WERI-Rb-1 (cell line): ENCODE measurements at regions not wholly inside any gene's neighbourhood (a gene's known extent, or its start where the extent isn't known, plus 50 kb on each side); places are given as distances from the start of the nearest gene placed in this dataset.

Experiments
- DNase-seq: peaks from one replicate; pipeline ENCODE4 v3.0.0-alpha.2; 2020
- H3K27ac ChIP-seq: fragments of 250-450 bp; sonication (Bioruptor Pico); 2 replicates; pipeline ENCODE4 v1.5.1; 2020; ENCODE audit warnings: mild to moderate bottlenecking, moderate library complexity
- H3K27me3 ChIP-seq: fragments of 250-450 bp; sonication (Bioruptor Pico); 2 replicates; pipeline ENCODE4 v1.5.1; 2021; ENCODE audit warnings: mild to moderate bottlenecking, low read depth, moderate library complexity; ENCODE audit not compliant: insufficient read depth, severe bottlenecking
- H3K36me3 ChIP-seq: fragments of 250-450 bp; sonication (Bioruptor Pico); 2 replicates; pipeline ENCODE4 v1.5.1; 2020; ENCODE audit warnings: mild to moderate bottlenecking, moderate library complexity
- H3K4me3 ChIP-seq: 2 replicates; pipeline ENCODE4 v1.5.1; 2011; ENCODE audit warnings: low read depth, mild to moderate bottlenecking, control low read depth, low read length
- H3K9me3 ChIP-seq: fragments of 250-450 bp; sonication (Bioruptor Pico); 2 replicates; pipeline ENCODE4 v1.5.1; 2021; ENCODE audit warnings: mild to moderate bottlenecking, moderate library complexity; ENCODE audit not compliant: severe bottlenecking
- TF ChIP-seq, protein P1 (sequence below): IDR thresholded peaks from 2 replicates; pipeline ENCODE4 v1.5.1; 2011; ENCODE audit warnings: low read depth, mild to moderate bottlenecking, control low read depth, inconsistent platforms, low read length

DNA sequence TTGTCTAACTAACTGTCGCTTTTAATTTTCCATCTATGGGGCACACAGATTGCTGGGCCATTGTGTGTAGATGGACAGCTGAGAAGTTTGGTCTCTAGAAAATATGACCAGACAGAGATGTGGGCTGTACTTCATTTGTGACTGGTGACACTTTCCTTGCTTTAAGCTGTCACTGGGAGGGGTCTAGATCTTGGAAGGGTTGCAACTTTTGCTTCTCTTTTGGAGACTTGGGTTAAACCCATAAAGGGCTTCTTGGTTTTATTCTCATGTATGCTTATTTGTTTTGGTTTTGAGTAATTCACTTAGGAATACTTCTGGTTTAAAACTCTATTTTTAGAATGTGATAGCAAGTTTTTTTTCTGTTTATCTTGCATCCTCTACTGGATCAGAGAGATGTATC is 80.2 kb downstream of the ETS2 start:
- H3K27me3 ChIP-seq = no peaks in the 10 kb centered on the region
- H3K36me3 ChIP-seq = no peaks in the 10 kb centered on the region
- TF ChIP-seq, protein P1, sequence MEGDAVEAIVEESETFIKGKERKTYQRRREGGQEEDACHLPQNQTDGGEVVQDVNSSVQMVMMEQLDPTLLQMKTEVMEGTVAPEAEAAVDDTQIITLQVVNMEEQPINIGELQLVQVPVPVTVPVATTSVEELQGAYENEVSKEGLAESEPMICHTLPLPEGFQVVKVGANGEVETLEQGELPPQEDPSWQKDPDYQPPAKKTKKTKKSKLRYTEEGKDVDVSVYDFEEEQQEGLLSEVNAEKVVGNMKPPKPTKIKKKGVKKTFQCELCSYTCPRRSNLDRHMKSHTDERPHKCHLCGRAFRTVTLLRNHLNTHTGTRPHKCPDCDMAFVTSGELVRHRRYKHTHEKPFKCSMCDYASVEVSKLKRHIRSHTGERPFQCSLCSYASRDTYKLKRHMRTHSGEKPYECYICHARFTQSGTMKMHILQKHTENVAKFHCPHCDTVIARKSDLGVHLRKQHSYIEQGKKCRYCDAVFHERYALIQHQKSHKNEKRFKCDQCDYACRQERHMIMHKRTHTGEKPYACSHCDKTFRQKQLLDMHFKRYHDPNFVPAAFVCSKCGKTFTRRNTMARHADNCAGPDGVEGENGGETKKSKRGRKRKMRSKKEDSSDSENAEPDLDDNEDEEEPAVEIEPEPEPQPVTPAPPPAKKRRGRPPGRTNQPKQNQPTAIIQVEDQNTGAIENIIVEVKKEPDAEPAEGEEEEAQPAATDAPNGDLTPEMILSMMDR = no peak
- H3K4me3 ChIP-seq = no peak overlapping the region
- H3K27ac ChIP-seq = no peak overlapping the region
- H3K9me3 ChIP-seq = peaks cover 14% of the 10 kb centered on the region
- no peak for DNase-seq

GRCh38 chr21:38884440-38884839 is 78.7 kb downstream of the ETS2 start:
- no peak for DNase-seq
- Histone ChIP-seq H3K27ac (no peak overlapping the region), H3K4me3 (no peak overlapping the region), H3K27me3 (no peaks in the 10 kb centered on the region), H3K36me3 (no peaks in the 10 kb centered on the region), H3K9me3 (peaks cover 14% of the 10 kb centered on the region)
- TF ChIP-seq, protein P1 = no peak

- H3K4me3 ChIP-seq = no peak overlapping the region
- peaks cover 14% of the 10 kb centered on the region for H3K9me3 ChIP-seq
- H3K27me3 ChIP-seq = no peaks in the 10 kb centered on the region
- TF ChIP-seq, protein P1 = no peak
- H3K27ac ChIP-seq = no peak overlapping the region
- DNase-seq = no peak
- H3K36me3 ChIP-seq = no peaks in the 10 kb centered on the region
Measured at GRCh38 chr21:38883142-38883541, 77.4 kb downstream of the ETS2 start.

DNA sequence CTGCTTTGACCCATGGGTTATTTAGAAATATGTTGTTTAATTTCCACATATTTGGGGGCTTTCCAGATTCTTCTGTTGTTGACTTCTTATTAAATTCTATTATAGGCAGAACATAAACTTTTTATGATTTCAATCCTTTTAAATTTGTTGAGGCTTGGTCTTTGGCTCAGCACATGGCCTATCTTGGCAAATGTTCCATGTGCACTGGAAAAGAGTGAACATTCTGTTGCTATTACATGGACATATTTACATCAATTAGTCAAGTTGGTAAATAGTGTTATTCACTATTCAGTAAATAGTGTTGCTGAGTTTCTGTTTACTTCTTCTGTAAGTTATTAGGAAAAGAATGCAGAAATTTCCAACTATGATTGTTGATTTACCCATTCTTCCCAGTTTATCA is 75.4 kb downstream of the ETS2 start:
- H3K27ac ChIP-seq = no peak overlapping the region
- no peak overlapping the region for H3K4me3 ChIP-seq
- H3K36me3 ChIP-seq = no peaks in the 10 kb centered on the region
- no peaks in the 10 kb centered on the region for H3K27me3 ChIP-seq
- H3K9me3 ChIP-seq = no peaks in the 10 kb centered on the region
- DNase-seq = no peak
- TF ChIP-seq, protein P1 = no peak

- Histone ChIP-seq H3K9me3 (no peaks in the 10 kb centered on the region), H3K27ac (no peak overlapping the region), H3K27me3 (no peaks in the 10 kb centered on the region), H3K36me3 (no peaks in the 10 kb centered on the region), H3K4me3 (no peak overlapping the region)
- DNase-seq = no peak
- TF ChIP-seq, protein P1 = no peak
Measured at GRCh38 chr21:38880577-38880966, 74.8 kb downstream of the ETS2 start.

DNA sequence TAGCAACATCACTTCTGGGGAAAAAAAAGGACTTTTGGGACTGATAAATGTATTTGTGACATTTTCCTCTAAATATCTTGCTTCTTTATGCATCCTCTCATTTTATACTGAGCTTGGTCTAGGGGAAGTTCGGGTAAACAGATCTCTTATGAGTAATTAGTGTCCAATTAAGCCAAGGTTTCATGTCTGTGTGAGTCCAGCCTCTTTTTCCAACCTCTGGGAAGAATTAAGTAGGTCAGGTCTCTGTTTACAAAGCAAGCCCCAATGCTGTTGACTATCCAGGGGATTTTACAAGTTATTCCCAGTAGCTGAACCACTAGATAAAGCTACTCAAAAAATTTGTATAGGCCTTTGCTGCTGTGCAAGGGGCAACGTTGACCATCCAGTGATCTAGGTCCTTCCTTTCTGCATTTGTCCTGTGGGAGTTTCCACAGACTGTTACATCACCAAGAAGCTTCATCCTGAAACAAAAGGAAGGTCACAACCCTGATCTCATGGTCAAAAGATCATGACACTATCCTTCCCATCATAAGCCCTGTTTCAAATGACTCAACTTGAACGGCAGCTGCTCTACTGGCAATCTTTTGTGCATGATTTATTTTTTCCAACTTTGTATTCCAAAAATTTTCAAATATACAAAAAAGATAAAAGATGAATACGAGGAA is 74.3 kb downstream of the ETS2 start:
- Histone ChIP-seq H3K4me3 (no peak overlapping the region), H3K27me3 (no peaks in the 10 kb centered on the region), H3K9me3 (no peaks in the 10 kb centered on the region), H3K27ac (no peak overlapping the region), H3K36me3 (no peaks in the 10 kb centered on the region)
- no peak for DNase-seq
- TF ChIP-seq, protein P1 = no peak
